GM12892 (cell line): ENCODE measurements at regions not wholly inside any gene's neighbourhood (a gene's known extent, or its start where the extent isn't known, plus 50 kb on each side); places are given as distances from the start of the nearest gene placed in this dataset.

Experiments used
- POLR2A ChIP-seq: IDR thresholded peaks from 2 replicates; pipeline ENCODE4 v1.6.1; 2011; ENCODE audit warnings: low read depth, low read length, control low read depth
- POLR2AphosphoS5 ChIP-seq: IDR thresholded peaks from 2 replicates; pipeline ENCODE4 v1.6.1; 2011; ENCODE audit warnings: low read depth, low read length, control low read depth
- TAF1 ChIP-seq: IDR thresholded peaks from 2 replicates; pipeline ENCODE4 v1.6.1; 2011; ENCODE audit warnings: low read depth, mild to moderate bottlenecking, control low read depth, low read length, borderline replicate concordance

- TF ChIP-seq POLR2A = no peak
- no peak for TF ChIP-seq POLR2AphosphoS5
- TF ChIP-seq TAF1 = no peak
These were observed 865.3 kb downstream of the TBC1D22A start for GRCh38 chr22:47627556-47628253.
